PC-9 (cell line): ENCODE measurements at regions not wholly inside any gene's neighbourhood (a gene's known extent, or its start where the extent isn't known, plus 50 kb on each side); places are given as distances from the start of the nearest gene placed in this dataset.

ENCODE experiments used
- BruUV-seq: library from RNA; stranded (reverse); fragments of 400-500 nt; replicated peaks from 2 replicates; lab custom pipeline; 2021; lab: Mats Ljungman, UMichigan
- CTCF ChIA-PET: fragments of 300-600 bp; sonication (Branson Sonifier 250); formaldehyde crosslinking; loops from one replicate; lab custom pipeline; 2022; ENCODE audit warnings: antibody characterized with exemption; lab: Charles Lee
- POLR2A ChIA-PET: fragments of 300-600 bp; sonication (Branson Sonifier 250); formaldehyde crosslinking; loops from one replicate; lab custom pipeline; 2022; ENCODE audit warnings: antibody characterized with exemption; ENCODE audit not compliant: unreplicated experiment; lab: Charles Lee
- DNase-seq, 2 experiments: peaks; one replicate each; pipeline versions ENCODE4 v3.0.0 to v3.0.0-alpha.2; 2015 to 2022; ENCODE audit warnings: mixed read lengths in 1 of 2
- H2AFZ ChIP-seq: fragments of 200-600 bp; sonication (generic); 2 replicates; pipeline ENCODE4 v1.8.1; 2017; ENCODE audit warnings: antibody characterized with exemption
- H3F3A ChIP-seq: fragments of 200-600 bp; sonication (generic); 2 replicates; pipeline ENCODE4 v1.8.1; 2017; ENCODE audit warnings: antibody characterized with exemption, mild to moderate bottlenecking, low read depth; ENCODE audit not compliant: insufficient read depth
- H3K27ac ChIP-seq: fragments of 200-600 bp; sonication (generic); 2 replicates; pipeline ENCODE4 v1.6.1; 2016; ENCODE audit warnings: mixed run types
- H3K27me3 ChIP-seq: fragments of 200-600 bp; sonication (generic); 2 replicates; pipeline ENCODE4 v1.6.1; 2016; ENCODE audit warnings: low read depth, mixed run types; ENCODE audit not compliant: insufficient read depth
- H3K36me3 ChIP-seq: fragments of 200-600 bp; sonication (generic); 2 replicates; pipeline ENCODE4 v1.6.1; 2016; ENCODE audit warnings: low read depth, mixed run types
- H3K4me1 ChIP-seq: fragments of 200-600 bp; sonication (generic); replicated peaks from 2 replicates; pipeline ENCODE4 v1.6.1; 2016; ENCODE audit warnings: mixed run types; ENCODE audit not compliant: insufficient read depth
- H3K4me2 ChIP-seq: fragments of 200-600 bp; sonication (generic); 2 replicates; pipeline ENCODE4 v1.6.1; 2017; ENCODE audit warnings: mixed run types
- H3K4me3 ChIP-seq: fragments of 200-600 bp; sonication (generic); 2 replicates; pipeline ENCODE4 v1.6.1; 2016; ENCODE audit warnings: mixed run types
- H3K79me2 ChIP-seq: fragments of 200-600 bp; sonication (generic); 2 replicates; pipeline ENCODE4 v1.6.1; 2017; ENCODE audit warnings: low read depth, mixed run types
- H3K9me2 ChIP-seq: fragments of 200-600 bp; sonication (generic); 2 replicates; pipeline ENCODE4 v1.8.1; 2017; ENCODE audit warnings: mild to moderate bottlenecking; ENCODE audit not compliant: insufficient read depth
- H3K9me3 ChIP-seq: fragments of 200-600 bp; sonication (generic); 2 replicates; pipeline ENCODE4 v1.8.1; 2016; ENCODE audit warnings: low read depth; ENCODE audit not compliant: insufficient read depth
- H4K20me1 ChIP-seq: fragments of 200-600 bp; sonication (generic); 2 replicates; pipeline ENCODE4 v1.8.1; 2017; ENCODE audit not compliant: insufficient read depth
- EZH2 ChIP-seq: fragments of 200-600 bp; sonication (generic); IDR thresholded peaks from 2 replicates; pipeline ENCODE4 v1.8.0; 2017; ENCODE audit warnings: antibody characterized with exemption, low read depth
- intact Hi-C: fragments of 100-400 bp; cut with micrococcal nuclease; formaldehyde crosslinking; loops from one replicate; pipeline ENCODE4 v1.10.0; 2022; ENCODE audit not compliant: unreplicated experiment
- TF ChIP-seq, protein P1 (sequence below): fragments of 200-600 bp; sonication (generic); conservative IDR thresholded peaks from 2 replicates; pipeline ENCODE4 v1.6.1; 2017; ENCODE audit warnings: mixed run types, antibody characterized with exemption, mild to moderate bottlenecking, moderate library complexity

DNA sequence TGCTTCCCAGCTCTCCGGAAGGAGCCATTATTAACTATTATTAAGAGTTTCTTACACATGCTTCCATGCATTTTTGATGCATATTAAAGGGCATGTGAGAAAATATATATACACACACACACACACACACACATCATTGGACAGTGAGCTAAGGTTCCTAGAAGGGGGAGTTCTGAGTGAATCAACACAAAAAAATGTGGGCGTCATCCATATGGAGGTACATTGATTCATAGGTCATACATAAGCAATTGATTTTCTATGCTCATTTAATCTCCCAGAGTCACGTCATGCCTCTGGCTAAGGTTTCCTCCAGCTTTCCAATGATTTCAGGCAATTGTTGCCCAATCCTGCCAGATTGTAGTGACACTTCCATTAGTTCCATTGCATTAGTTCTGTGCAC, 269.4 kb downstream of the DNAJB9 start:
- no peak for DNase-seq
- H3K9me2 ChIP-seq: no peaks in the 10 kb centered on the region
- H3K79me2 ChIP-seq: no peaks in the 10 kb centered on the region
- H3K4me2 ChIP-seq: no peak overlapping the region
- H3K27me3 ChIP-seq: no peaks in the 10 kb centered on the region
- no peaks in the 10 kb centered on the region for H3F3A ChIP-seq
- no peak overlapping the region for H3K27ac ChIP-seq
- no peaks in the 10 kb centered on the region for H3K36me3 ChIP-seq
- intact Hi-C loops: no loop called here
- no peak for TF ChIP-seq EZH2
- TF ChIP-seq, protein P1, sequence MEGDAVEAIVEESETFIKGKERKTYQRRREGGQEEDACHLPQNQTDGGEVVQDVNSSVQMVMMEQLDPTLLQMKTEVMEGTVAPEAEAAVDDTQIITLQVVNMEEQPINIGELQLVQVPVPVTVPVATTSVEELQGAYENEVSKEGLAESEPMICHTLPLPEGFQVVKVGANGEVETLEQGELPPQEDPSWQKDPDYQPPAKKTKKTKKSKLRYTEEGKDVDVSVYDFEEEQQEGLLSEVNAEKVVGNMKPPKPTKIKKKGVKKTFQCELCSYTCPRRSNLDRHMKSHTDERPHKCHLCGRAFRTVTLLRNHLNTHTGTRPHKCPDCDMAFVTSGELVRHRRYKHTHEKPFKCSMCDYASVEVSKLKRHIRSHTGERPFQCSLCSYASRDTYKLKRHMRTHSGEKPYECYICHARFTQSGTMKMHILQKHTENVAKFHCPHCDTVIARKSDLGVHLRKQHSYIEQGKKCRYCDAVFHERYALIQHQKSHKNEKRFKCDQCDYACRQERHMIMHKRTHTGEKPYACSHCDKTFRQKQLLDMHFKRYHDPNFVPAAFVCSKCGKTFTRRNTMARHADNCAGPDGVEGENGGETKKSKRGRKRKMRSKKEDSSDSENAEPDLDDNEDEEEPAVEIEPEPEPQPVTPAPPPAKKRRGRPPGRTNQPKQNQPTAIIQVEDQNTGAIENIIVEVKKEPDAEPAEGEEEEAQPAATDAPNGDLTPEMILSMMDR: no peak
- no peak overlapping the region for H3K4me3 ChIP-seq
- BruUV-seq: no TSS peak
- H2AFZ ChIP-seq: no peak overlapping the region
- CTCF ChIA-PET: no interaction called here
- no peaks in the 10 kb centered on the region for H3K4me1 ChIP-seq
- no peaks in the 10 kb centered on the region for H3K9me3 ChIP-seq
- POLR2A ChIA-PET: no interaction called here
- H4K20me1 ChIP-seq: no peaks in the 10 kb centered on the region

DNA sequence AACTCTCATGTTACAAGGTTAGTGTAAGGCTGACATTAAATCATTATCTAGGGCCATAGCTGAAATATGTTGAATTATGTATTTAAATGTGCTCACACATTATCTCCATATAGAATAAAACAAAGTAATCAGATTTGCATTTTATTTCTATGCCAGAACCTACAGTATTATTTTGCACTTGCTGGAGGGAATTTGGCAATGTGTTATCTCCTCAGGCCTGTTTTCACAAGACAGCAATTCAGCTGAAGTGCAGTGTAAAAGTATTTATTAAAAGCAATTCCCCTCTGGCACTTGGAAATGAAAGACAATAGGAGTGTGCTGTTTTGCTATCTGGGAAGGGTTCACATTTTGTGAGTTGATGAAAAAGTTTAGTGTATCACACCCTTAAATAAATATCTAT, 276.3 kb downstream of the DNAJB9 start:
- H3K27ac ChIP-seq: no peak overlapping the region
- POLR2A ChIA-PET: no interaction called here
- no peaks in the 10 kb centered on the region for H4K20me1 ChIP-seq
- no peaks in the 10 kb centered on the region for H3K27me3 ChIP-seq
- no peaks in the 10 kb centered on the region for H3K9me2 ChIP-seq
- no peaks in the 10 kb centered on the region for H3K9me3 ChIP-seq
- no peaks in the 10 kb centered on the region for H3K36me3 ChIP-seq
- CTCF ChIA-PET: no interaction called here
- DNase-seq: no peak
- no peak overlapping the region for H3K4me3 ChIP-seq
- no peak overlapping the region for H2AFZ ChIP-seq
- no peak overlapping the region for H3K4me2 ChIP-seq
- H3K79me2 ChIP-seq: no peaks in the 10 kb centered on the region
- intact Hi-C loops: no loop called here
- BruUV-seq: no TSS peak
- no peaks in the 10 kb centered on the region for H3K4me1 ChIP-seq
- no peaks in the 10 kb centered on the region for H3F3A ChIP-seq
- no peak for TF ChIP-seq EZH2
- TF ChIP-seq, protein P1: no peak

DNA sequence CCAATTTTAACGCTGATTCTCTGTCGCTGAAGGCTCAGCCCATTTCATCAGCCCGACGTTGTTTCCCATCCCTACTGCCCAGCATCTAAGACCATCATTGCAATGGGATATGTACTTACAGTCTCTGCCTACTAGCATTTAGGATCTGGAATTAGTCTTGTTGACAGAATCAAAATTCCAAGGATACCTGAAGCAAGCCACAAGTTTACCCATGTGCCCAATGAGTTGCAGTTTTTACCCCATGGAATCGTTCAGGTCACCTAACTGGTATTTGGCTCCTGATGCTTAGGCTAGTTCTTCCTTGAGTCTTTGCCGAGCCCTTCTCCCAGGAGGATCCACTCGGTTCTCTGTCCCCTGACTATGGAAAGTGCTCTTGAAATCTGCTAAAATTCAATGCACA, 276.8 kb downstream of the DNAJB9 start:
- intact Hi-C loops: no loop called here
- H3F3A ChIP-seq: no peaks in the 10 kb centered on the region
- CTCF ChIA-PET: no interaction called here
- BruUV-seq: no TSS peak
- no peaks in the 10 kb centered on the region for H4K20me1 ChIP-seq
- H3K27ac ChIP-seq: no peak overlapping the region
- TF ChIP-seq EZH2: no peak
- TF ChIP-seq, protein P1: no peak
- DNase-seq: no peak
- no peak overlapping the region for H2AFZ ChIP-seq
- no peaks in the 10 kb centered on the region for H3K36me3 ChIP-seq
- no peaks in the 10 kb centered on the region for H3K9me3 ChIP-seq
- no peak overlapping the region for H3K4me3 ChIP-seq
- no peaks in the 10 kb centered on the region for H3K4me1 ChIP-seq
- H3K27me3 ChIP-seq: no peaks in the 10 kb centered on the region
- H3K79me2 ChIP-seq: no peaks in the 10 kb centered on the region
- POLR2A ChIA-PET: interaction anchor here (0.6 kb wide), 1 partner anchor 411 kb away, joined by 5 read pairs; no protein-coding TSS in a partner anchor
- H3K9me2 ChIP-seq: no peaks in the 10 kb centered on the region
- H3K4me2 ChIP-seq: no peak overlapping the region
